ENCODE measurements at regions not wholly inside any gene's neighbourhood (a gene's known extent, or its start where the extent isn't known, plus 50 kb on each side); places are given as distances from the start of the nearest gene placed in this dataset.

GRCh38 chr15:94893091-94893490 lies 661.7 kb downstream of the MCTP2 start:
- no peak for DNase-seq (ENCODE audit: low read depth)

GRCh38 chr15:94894056-94894455 lies 662.7 kb downstream of the MCTP2 start:
- no peak for DNase-seq (ENCODE audit: low read depth)

- no peak for DNase-seq (ENCODE audit: low read depth)
These were observed 678.1 kb downstream of the MCTP2 start for GRCh38 chr15:94909510-94909909.

GRCh38 chr15:94910166-94910565 lies 678.8 kb downstream of the MCTP2 start:
- DNase-seq (ENCODE audit: low read depth): no peak

GRCh38 chr15:94912760-94913159 lies 681.4 kb downstream of the MCTP2 start:
- DNase-seq (ENCODE audit: low read depth): no peak

- DNase-seq (ENCODE audit: low read depth): no peak
These were observed 685.7 kb downstream of the MCTP2 start for GRCh38 chr15:94917068-94917467.

- DNase-seq (ENCODE audit: low read depth): no peak
These were observed 690.6 kb downstream of the MCTP2 start for GRCh38 chr15:94921936-94922335.

- DNase-seq (ENCODE audit: low read depth): no peak
These were observed 692.7 kb downstream of the MCTP2 start for GRCh38 chr15:94924057-94924456.

GRCh38 chr15:94924971-94925598 lies 693.7 kb downstream of the MCTP2 start:
- no peak for DNase-seq (ENCODE audit: low read depth)

- DNase-seq (ENCODE audit: low read depth): no peak
These were observed 694.3 kb downstream of the MCTP2 start for GRCh38 chr15:94925680-94926079.

- DNase-seq (ENCODE audit: low read depth): no peak
These were observed 695.6 kb downstream of the MCTP2 start for GRCh38 chr15:94927003-94927402.

- DNase-seq (ENCODE audit: low read depth): no peak
These were observed 697.9 kb downstream of the MCTP2 start for GRCh38 chr15:94929282-94929681.

GRCh38 chr15:94930441-94930840 lies 699.1 kb downstream of the MCTP2 start:
- no peak for DNase-seq (ENCODE audit: low read depth)

- no peak for DNase-seq (ENCODE audit: low read depth)
These were observed 699.6 kb downstream of the MCTP2 start for GRCh38 chr15:94930960-94931359.

GRCh38 chr15:94934440-94934839 lies 703.1 kb downstream of the MCTP2 start:
- no peak for DNase-seq (ENCODE audit: low read depth)

- DNase-seq (ENCODE audit: low read depth): no peak
These were observed 705.9 kb downstream of the MCTP2 start for GRCh38 chr15:94937242-94937641.

- DNase-seq (ENCODE audit: low read depth): no peak
These were observed 712.5 kb downstream of the MCTP2 start for GRCh38 chr15:94943888-94944287.

GRCh38 chr15:94951538-94951937 lies 720.2 kb downstream of the MCTP2 start:
- no peak for DNase-seq (ENCODE audit: low read depth)

- no peak for DNase-seq (ENCODE audit: low read depth)
These were observed 732.6 kb downstream of the MCTP2 start for GRCh38 chr15:94963953-94964352.

- DNase-seq (ENCODE audit: low read depth): no peak
These were observed 734.2 kb downstream of the MCTP2 start for GRCh38 chr15:94965593-94965992.

GRCh38 chr15:94968133-94968532 lies 736.8 kb downstream of the MCTP2 start:
- no peak for DNase-seq (ENCODE audit: low read depth)

- DNase-seq (ENCODE audit: low read depth): no peak
These were observed 738.7 kb downstream of the MCTP2 start for GRCh38 chr15:94970096-94970495.

- DNase-seq (ENCODE audit: low read depth): no peak
These were observed 739.4 kb downstream of the MCTP2 start for GRCh38 chr15:94970802-94971201.

GRCh38 chr15:94972314-94972713 lies 741.0 kb downstream of the MCTP2 start:
- no peak for DNase-seq (ENCODE audit: low read depth)

- DNase-seq (ENCODE audit: low read depth): no peak
These were observed 755.7 kb downstream of the MCTP2 start for GRCh38 chr15:94987085-94987484.

Data from stimulated activated CD8-positive, alpha-beta memory T cell treated with anti-CD3 and anti-CD28 coated beads, Interleukin-7, amount 100 ng/mL, for 24 hours (primary cell).